ENCODE measurements at regions not wholly inside any gene's neighbourhood (a gene's known extent, or its start where the extent isn't known, plus 50 kb on each side); places are given as distances from the start of the nearest gene placed in this dataset.

DNA sequence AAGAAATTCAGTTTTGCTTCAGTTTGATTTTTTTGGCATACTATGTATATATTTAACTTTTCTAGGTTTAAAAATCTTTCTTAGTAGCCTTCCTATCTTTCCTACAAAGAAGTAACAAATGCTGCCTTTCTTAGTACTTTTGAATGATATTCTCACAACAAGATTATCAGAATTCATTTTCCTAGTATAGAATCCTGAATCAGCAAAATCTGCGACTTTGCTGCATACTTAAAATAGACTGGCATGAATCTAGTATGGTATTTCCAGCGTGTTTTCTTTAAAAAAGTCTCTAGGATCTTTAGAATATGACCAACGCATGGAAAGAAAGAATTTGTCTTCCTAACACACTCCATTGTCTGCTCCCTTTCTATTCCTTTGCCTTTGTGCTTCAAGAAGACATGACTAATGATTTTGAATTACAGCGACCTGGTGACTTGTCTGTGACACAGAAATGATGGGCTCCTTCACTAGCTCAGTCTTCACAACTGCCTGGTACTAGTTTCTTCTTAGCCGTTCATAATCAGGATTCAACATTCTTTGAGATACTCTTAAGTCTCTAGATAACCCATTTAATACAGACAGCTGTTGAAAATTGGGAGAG, 349.8 kb downstream of the PPARGC1A start:
- TF ChIP-seq, protein P1, sequence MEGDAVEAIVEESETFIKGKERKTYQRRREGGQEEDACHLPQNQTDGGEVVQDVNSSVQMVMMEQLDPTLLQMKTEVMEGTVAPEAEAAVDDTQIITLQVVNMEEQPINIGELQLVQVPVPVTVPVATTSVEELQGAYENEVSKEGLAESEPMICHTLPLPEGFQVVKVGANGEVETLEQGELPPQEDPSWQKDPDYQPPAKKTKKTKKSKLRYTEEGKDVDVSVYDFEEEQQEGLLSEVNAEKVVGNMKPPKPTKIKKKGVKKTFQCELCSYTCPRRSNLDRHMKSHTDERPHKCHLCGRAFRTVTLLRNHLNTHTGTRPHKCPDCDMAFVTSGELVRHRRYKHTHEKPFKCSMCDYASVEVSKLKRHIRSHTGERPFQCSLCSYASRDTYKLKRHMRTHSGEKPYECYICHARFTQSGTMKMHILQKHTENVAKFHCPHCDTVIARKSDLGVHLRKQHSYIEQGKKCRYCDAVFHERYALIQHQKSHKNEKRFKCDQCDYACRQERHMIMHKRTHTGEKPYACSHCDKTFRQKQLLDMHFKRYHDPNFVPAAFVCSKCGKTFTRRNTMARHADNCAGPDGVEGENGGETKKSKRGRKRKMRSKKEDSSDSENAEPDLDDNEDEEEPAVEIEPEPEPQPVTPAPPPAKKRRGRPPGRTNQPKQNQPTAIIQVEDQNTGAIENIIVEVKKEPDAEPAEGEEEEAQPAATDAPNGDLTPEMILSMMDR (IDR thresholded peaks at IDR 0.05): no peak
- no peak for TF ChIP-seq EP300 (IDR thresholded peaks at IDR 0.05)
- TF ChIP-seq POLR2AphosphoS5 (IDR thresholded peaks at IDR 0.05): no peak
- TF ChIP-seq POLR2A (IDR thresholded peaks at IDR 0.05): no peak
